GM18519 (cell line): ENCODE measurements at regions not wholly inside any gene's neighbourhood (a gene's known extent, or its start where the extent isn't known, plus 50 kb on each side); places are given as distances from the start of the nearest gene placed in this dataset.
"Not testable (repeated sequence)": the region's sequence is repeated elsewhere in the genome, so short reads cannot be mapped to it uniquely, and the experiment has no call there.

Experiments
- ATAC-seq: cut with Tn5 transposase; IDR thresholded peaks from one replicate; pipeline ENCODE4 v1.9.1; 2021; ENCODE audit warnings: mild to moderate bottlenecking, moderate library complexity; ENCODE audit not compliant: unreplicated experiment, low FRiP score

DNA sequence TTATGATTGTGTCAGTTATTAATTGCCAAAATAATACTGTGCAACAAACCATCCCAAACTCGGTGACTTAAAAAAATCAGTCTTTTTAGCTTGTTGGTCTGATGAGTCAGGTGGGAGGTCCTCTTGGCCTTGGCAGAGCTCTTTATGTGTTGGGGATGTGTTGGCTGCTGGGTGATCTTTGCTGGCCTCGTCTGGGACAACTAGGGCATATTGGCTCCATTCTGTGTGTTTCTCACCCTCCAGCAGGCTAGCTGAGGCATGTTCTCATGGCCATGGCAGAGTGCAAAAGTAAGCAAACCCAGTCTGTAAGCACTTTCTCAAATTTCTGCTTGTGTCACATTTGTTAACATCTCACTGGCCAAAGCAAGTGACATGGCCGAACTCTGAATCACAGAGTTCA, 251.6 kb downstream of the RPLP1 start:
- no peak for ATAC-seq

DNA sequence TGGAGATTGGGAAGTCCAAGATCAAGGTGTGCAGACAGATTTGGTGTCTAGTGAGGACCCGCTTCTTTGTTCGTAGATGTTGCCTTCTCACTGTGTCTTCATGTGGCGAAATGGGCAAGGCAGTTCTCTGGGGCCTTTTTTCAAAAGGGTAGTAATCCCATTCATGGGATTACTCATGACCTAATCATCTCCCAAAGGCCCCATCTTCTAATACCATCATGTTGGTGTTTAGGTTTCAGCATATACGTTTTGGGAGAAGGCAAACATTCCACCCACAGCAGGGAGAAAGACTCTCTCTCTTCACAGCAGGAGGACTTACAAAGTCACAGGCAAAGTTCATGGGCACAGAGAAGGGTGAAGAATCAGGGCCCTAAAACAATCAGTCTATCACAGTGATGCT, 252.1 kb downstream of the RPLP1 start:
- ATAC-seq = no peak

DNA sequence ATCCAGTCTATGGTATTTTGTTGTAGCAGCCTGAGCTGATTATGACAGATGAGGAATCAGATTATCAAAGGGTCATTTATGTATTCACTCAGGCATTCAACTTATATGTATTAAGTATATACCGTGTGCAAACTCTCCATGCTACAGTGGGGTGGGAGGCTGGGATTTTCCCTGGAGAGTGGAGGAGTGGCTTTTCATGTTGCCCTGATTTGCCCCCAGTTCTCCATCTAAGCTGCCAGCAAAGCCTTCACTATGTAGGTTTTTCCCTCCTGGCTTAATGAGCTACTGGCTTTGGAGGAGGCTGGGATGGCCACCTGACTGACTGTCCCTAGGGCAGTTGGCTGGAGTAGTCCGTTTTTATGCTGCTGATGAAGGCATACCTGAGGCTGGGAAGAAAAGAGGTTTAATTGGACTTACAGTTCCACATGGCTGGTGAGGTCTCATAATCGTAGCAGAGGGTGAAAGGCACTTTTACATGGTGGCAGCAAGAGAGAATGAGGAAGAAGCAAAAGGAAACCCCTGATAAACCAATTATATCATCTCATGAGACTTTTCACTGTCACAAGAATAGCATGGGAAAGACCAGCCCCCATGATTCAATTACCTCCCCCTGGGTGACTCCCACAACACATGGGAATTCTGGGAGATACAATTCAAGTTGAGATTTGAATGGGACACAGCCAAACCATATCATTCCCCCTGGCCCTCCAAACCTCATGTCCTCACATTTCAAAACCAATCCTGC, 253.9 kb downstream of the RPLP1 start:
- ATAC-seq = no peak

DNA sequence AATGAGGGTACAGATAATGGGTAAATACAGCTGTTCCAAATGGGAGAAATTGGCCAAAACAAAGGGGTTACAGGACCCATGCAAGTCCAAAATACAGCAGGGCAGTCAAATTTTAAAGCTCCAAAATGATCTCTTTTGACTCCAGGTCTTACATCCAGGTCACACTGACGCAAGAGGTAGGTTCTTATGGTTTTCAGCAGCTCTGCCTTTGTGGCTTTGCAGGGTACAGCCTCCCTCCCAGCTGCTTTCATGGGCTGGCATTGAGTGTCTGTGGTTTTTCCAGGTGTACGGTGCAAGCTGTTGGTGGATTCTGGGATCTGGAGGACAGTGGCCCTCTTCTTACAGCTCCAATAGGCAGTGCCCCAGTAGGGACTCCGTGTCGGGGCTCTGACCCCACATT, 254.6 kb downstream of the RPLP1 start:
- ATAC-seq = not testable (repeated sequence)

DNA sequence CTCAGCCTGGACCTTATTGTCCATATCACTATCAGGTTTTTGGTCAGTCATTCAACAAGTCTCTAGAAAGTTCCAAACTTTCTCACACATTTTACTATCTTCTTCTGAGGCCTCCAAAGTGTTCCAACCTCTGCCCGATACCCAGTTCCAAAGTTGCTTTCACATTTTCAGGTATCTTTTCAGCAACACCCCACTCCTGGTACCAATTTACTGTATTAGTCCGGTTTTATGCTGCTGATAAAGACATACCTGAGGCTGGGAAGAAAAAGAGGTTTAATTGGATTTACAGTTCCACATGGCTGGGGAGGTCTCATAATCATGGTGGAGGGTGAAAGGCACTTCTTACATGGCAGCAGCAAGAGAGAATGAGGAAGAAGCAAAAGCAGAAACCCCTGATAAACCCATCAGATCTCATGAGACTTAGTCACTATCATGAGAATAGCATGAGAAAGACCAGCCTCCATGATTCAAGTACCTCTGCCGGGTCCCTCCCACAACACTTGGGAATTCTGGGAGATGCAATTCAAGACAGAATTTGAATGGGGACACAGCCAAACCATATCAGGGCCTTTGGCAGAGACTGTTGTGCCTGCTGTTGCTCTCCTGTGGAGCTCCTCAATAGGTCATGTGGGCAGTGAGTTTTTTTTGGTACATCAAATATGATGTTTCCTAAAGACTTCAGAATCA, 256.0 kb downstream of the RPLP1 start:
- ATAC-seq = not testable (repeated sequence)

DNA sequence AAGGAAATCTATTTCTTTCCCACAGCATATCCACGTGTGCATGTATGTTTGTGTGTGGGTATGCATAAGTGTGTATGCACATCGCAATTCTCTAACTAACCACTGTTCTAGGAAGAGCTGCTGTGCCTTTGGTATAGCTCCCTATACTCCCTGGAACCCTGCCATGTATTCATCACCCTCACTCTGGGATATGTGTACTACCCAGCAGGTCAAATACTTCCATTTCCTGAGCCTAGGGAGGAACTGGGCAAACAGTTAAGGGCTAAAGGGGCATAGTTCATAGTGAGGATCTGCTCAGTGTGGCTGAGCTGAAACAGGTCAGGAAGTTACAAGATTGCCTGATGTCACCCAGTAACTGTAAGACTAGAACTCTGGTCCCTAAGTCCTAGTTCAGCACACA, 260.4 kb downstream of the RPLP1 start:
- no peak for ATAC-seq

DNA sequence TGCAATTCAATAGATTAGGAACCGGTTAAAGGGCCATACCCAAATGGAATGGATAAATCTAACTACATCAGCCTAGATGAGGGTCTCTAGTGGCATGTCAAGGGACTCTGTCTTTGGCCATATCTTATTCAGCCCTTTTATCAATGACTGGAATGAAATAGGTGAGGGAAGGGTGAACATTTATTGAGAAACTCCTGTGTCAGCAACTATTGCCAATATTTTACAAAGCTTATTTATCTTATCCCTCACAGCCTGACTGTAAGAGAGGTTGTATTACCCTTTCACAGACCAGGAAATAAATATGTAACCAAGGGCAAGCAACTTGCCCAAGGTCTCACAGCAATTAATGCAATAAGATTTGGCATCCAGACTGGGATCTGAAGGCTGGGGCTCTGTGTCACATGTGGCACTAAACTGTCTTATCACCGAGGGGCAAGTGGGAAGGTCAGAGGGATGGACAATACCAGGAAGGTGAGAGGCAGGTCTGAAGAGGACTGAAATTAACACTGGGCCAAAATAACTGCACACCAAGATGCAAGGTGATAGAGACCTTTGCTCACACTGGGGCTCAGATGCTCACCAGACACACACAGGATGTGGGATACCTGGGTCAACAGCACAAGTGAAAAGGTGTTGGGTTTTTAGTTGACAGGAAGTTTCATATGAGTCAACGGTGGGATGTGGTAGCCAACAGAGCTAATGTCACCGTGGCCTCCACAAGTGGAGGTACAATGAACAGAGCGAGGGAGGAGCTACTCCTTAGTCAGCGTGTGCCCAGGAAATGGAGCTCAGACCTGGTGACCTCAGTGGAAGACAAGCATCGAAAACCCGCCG, 261.3 kb downstream of the RPLP1 start:
- ATAC-seq = peak; percentile 76

DNA sequence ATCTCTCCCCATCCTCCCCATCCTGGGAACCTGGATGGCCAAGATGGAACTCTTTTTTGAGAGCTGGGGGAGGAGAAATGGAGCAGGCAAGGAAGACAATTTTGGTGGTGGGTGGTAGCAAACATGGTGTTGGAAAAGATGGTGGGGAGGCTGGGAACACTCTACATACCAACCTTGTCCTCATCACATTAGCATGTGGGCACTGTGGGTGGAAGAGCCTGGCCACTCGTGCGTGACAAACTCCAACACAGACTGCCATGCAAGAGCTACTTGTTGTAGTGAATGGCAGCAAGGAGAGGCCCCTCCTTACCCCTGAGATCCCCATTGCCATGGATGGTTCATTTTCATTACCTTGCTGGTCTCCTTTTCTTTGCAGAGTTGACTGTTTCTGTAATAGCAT, 262.6 kb downstream of the RPLP1 start:
- no peak for ATAC-seq

DNA sequence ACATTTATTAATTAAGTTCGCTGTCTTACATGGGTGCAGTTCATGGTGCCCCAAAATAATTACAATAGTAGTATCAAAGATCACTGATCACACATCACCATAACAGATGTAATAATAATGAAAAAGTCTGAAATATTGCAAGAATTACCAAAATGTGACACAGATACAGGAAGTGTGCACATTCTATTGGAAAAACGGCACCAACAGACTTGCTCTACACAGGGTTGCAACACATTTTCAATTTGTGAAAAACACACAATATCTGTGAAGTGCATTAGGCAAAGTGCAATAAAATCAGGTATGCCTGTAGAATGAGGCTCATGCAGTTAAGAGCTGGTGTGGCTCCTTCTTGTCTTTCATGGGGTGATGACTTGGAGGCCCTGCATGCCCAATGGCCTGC, 265.8 kb downstream of the RPLP1 start:
- ATAC-seq = no peak

DNA sequence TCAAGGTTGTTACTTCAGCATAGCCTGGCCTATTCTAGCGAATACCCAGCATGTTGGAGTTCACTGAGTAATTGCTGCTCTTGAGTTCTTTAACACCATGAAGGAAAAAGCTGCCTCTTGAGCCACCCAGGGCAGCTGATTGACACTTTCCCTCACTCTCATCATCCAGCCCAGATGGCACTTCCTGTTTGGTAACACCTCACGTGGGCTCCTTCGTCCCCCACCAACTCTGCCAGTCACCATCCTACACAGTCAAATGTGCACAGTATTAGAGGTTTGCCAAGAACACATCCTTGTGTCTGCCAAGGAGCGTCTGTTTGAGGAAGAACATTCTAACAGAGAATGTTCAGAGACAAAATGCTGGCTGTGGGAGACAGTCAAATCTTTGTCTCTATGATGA, 266.3 kb downstream of the RPLP1 start:
- no peak for ATAC-seq

DNA sequence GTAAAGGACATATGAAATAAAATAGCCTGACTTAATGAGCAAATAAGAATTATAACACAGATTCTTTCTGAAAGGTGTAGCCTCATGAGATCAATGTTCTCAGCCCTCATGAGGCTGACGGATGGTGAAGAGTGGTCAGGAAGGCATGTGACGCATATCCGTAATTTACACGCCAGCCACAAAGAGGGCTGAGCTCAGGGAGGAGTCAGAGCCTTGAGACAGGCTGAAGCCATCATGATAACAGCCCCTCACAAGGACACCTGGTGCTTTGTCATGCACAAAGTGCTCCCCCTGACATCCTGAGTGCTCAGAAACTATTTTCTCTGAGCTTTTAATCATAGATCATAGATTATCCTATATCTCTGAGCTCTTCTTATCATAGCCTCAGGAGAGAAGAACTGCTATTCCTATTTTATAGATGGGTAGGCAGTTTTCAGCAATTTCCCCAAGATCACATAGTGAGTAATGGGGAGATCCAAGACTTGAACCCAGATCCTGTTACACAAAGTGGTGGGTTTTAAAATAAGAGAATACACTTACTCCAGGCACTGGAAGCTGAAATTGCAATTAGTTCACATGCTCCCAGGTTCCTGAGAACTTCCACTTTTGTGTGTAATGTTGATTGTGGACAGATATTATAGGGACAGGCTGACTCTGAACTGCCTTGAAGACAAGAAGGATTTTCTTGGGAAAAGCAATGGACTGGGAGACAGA, 267.1 kb downstream of the RPLP1 start:
- no peak for ATAC-seq

DNA sequence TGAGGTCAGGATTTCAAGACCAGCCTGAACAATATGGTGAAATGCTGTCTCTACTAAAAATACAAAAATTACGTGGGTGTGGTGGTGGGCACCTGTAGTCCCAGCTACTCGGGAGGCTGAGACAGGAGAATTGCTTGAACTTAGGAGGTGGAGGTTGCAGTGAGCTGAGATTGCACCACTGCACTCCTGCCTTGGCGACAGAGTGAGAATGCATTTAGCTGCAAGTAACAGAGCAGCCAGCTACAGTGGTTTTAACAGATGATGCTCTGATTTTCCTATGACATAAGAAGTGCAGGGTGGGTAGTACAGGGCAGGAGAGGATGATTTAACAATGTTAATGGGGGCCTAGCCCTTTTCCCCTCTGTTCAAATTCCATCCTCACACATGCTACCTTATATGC, 267.9 kb downstream of the RPLP1 start:
- no peak for ATAC-seq

DNA sequence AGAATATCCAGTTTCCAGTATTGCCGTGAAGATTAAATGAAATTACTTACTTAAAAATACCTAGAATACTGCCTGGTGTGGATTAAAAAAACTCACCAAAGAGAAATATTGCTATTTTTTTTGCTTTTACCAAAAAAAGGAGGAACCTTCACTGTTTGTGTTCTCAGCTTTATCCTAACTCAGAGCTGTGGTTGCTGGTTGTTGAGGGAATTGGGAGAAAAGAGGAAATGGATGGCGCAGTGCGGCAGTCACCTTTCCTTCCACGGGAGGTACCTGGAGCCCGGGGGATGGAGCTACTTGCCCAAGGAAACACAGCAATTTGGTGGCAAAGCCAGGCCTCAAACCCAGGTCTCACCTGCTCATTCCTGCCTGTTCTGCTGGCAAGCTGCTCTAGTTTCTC, 270.3 kb downstream of the RPLP1 start:
- ATAC-seq = no peak

DNA sequence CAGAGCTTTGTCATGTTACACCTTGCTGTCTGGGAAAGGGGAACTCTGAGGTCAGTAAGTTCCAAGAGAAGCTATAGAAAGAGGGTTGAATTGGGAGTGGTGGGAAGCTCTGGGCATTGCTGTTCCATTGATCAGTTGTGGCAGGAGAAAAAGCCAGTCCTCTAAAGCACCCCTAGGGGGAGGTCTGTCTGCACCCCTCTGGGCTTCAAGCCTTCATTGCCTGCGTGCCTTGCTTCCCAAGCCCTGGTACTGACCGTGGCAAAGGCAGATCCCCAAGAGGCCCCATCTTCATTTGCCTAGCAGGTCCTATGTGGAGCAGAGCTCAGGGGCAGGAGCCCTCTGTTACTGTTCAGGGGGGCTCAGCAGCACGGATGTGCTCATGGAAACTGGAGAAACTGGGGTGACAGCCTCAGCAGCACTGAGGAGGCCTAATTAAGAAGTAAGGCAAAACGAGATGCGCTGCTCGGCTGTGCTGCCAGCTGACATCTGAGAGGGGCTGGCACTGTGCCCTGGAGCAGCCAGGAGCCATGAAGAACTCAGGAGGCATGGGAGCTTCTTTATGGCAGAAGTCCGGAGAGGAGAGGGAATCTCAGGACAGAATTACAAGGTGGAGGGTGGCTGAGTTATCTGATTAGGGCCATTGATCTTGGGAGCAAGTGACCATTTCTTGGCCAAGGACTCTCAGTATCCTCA, 270.9 kb downstream of the RPLP1 start:
- no peak for ATAC-seq

DNA sequence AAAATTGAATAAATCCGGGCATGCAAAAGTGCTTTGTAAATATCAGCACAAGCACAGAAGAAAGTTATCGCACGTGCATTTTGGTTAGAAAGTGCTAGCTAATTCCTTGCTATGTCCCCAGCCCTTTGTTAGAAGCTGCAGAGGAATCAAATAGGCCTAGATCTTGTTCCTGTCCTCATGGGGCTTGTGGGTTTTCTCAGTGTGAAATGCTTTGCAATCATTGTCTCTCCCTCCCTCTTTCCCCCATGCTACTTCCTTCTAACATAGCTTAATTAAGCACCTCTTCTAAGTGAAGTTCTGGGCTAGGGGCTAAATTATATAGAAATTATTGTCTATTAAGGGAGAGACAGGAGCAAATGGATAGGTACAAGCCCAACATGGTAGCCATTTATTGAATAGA, 271.7 kb downstream of the RPLP1 start:
- ATAC-seq = no peak

DNA sequence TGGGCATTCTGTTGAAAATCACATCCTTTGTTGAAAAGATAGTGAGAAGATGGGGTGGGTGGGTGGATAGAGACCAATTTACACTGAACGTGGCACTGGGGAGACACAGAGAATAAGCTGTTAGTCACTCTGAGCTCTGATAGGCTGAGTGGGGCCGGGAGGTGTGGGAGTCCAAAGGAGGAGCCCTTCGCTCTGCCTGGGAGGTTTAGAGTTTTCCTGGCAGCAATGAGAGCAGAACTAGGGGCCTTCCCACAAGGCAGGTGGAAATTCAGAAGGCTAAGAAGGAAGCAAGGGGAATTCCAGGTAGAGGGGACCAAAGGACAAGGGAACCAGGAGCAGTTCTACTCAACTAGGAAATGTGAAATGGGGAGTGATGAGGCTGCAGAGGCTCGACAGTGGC, 272.7 kb downstream of the RPLP1 start:
- ATAC-seq = no peak

DNA sequence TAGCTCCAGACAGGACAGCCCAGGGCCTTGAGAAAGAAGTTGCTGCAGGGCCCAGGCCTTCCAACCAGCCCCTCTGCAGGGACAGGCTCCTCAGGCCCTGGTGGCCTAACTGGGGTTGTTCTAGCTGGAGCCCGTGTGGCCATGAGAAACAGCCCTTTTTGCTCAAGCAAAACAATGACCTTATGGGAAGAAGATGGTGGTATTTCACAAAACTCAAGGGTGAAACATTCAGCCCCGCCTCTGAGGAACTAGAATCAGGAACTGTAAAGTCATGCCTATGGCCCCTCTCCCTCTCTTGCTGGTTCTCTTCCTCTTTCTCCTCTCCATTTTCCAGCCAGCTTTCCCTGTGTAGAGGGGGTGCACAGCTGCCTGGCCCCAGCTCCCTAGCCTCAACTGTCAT, 273.3 kb downstream of the RPLP1 start:
- ATAC-seq = no peak

DNA sequence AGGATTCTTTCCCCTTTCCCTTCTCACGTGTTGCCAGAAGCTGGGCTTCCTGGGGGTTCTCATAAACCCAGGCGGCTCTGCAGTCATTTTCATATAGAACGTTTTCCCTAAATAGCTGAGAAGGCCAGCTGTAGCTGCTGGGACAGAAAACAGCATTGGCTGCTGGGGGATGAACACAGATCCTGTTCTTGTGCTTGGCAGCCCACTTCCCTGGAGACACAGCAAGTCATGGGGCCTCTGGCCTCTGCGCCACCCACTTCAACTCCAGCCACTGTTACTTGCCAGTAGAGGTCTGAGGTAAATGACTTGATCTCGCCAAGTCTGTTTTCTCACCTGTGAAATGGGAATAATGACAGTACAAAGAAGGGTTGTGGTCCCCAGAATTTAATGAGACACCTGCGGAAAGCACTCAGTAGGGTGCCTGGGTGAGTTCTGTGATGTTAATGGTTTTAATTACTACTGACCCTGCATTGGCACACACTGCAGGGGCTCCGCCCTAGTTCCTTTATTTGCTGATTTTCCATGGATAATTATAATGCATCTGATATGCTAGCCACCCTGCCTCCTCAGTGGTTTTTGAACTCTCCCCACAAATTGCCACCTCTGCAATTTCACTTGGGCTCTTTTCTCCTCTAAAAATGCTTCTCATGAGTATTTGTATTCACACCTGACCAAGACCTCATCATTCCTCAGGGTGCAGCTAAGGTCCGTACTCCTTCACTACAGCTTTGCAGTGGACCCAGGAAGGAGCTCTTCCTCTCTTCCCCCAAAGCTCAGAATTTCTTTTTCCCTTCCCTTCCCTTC, 274.7 kb downstream of the RPLP1 start:
- ATAC-seq = no peak

DNA sequence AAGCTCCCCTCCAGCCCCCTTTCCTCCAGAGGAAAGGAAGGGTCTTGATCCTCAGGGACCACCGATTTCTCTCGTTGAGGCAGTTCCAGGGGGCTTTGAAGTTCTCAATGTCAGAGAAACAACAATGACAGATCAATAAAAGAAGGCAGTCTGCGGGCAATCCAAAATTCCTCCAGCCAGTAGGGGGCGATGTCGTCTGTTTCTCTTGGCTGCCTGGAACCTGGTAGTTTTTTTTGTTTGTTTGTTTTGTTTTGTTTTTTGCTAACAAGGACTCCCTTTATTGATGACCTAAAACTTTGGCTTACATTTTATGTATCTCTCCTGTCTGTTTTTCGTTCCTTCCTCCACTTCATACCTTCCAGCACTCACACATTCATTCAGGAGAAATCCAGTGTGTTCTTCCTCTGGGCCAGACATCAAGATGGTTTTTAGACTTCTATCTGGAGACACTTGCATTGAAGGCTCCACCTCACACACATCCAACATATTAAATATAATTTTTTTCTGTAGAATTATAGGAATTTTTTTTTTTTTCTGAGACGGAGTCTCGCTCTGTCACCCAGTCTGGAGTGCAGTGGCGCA, 276.6 kb downstream of the RPLP1 start:
- no peak for ATAC-seq
